NCI-H2107 (cell line): ENCODE measurements at regions not wholly inside any gene's neighbourhood (a gene's known extent, or its start where the extent isn't known, plus 50 kb on each side); places are given as distances from the start of the nearest gene placed in this dataset.

Experiments used
- DNase-seq: peaks from one replicate; lab custom pipeline; 2025; lab: John Stamatoyannopoulos, UW

DNA sequence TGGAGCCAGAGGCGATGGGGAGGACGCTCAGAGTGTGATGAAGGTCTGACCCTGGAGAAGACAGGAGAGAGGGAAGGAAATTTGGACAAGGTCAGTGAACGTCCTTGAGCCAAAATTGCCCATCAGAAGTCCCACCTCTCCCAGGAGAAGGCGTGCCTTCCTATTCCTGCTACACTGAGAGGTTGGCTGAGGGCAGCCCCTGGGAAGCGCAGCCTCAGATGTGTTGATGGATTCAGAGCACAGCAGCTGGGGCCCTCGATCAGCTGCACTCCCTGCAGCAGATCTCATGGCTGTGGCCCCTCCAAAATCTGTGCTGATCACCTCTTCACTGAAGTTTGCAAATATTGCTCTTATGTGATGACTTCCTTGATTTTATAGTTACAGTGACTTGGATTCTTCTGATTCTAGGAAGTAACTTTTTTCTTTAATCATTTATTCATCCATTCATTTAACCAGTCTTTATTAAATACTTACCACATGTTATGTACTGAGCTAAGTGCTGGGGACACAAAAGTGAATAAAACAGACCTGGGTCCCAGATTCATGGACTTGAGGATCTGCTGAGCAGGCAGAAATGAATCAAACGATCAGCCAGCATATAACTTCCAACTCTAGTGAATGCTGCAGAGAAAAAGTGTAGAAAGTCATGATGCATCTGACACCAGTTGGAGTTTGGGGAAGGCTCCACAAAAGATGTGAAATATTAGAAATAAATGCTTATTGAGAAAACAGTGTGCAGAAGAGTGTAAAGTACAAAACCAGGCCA lies 69.6 kb upstream of the ARMC2 start:
- DNase-seq, result no peak

DNA sequence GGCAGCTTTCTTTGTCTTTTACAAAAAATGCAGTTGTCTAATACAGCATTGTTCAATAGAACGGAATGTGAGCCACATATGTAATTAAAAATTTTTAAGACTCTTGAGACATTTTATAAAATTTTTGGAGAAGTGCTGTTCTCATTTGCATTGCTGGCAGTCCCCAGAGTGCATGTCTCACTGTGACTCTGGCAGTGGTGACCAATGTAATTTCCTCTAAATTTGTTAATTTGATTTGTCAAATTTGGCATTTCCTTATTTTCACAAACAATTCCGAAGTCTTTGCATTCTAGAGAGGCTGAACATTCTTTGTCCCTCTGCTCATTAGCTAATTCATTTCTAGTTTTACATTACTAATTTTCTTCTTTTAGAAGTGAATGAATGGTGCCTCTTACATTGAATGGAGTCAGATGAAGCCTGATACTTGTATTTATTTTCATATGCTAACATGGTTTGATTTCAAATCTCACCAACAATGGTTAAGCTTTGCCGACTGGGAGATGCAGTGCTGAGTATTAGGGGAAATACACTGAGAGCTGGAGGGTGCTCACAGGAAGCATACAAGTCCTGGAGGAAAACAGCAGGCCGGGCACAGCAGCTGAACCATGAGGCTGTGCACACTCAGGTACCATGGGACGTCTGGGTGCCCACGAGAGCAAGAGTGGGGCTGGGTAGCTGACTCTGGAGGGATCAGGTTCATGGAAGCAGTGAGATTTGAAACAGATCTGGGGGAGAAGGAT lies 68.5 kb upstream of the ARMC2 start:
- DNase-seq, result no peak

- DNase-seq, result no peak
These were observed 67.4 kb upstream of the ARMC2 start for GRCh38 chr6:108780784-108781183.

- no peak for DNase-seq
These were observed 66.7 kb upstream of the ARMC2 start for GRCh38 chr6:108781419-108782100.

GRCh38 chr6:108782179-108783041 lies 65.8 kb upstream of the ARMC2 start:
- DNase-seq, result peak; percentile 38

DNA sequence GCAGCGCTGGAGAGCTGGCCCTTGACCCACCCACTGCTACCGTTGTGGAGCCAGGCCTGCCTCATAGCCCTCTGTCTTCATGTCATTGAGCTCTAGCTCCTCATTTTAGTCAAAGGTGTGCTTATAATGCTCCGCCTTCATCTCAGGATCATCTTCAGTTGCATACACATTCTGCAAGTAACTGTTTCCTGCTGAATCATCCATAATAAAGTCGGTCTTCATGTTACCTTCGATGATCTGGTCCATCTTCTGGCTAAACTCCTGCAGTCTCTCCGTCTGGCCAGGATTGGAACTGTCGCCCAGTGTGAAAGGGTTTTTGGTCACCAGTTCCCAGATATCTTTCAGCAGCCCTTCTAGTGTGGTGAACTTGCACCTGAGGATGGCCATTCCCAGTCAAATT lies 62.6 kb upstream of the ARMC2 start:
- DNase-seq, result no peak

GRCh38 chr6:108788416-108788815 lies 59.8 kb upstream of the ARMC2 start:
- no peak for DNase-seq

- no peak for DNase-seq
These were observed 58.7 kb upstream of the ARMC2 start for GRCh38 chr6:108789475-108789874.

GRCh38 chr6:108791700-108792099 lies 56.5 kb upstream of the ARMC2 start:
- no peak for DNase-seq

DNA sequence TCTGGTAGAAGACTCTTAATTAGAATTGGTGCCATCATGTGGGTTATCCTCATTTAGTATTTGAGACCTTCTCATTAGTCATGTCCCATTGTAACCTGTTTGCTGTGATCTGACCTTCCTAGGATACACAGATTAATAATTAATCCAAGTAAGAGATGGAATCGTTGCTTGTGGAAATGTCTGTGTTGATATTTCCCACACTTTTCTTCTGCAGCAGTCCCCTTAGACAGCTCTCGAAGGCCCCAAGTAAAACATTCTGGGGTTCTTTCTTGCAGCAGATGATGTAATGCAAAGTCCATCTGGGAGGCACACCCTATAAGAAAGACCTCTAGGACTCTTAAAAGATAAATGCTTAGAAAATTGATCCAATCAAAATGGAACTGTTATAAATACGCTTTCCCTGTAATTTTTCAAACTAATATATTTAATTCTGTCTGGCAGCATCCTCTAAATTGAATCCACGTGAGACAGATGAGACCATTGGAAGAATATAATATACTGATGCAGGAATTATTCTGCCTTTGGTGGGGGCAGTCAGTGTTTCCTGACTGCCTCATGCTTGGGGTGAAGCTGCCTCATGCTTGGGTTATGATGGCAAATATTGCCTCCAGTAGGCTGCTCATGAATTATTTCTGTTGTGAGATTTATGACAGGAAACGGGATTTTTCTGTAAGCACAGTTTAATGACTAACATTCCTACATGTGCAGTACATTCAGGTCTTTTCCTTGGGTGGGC lies 54.5 kb upstream of the ARMC2 start:
- DNase-seq, result no peak

DNA sequence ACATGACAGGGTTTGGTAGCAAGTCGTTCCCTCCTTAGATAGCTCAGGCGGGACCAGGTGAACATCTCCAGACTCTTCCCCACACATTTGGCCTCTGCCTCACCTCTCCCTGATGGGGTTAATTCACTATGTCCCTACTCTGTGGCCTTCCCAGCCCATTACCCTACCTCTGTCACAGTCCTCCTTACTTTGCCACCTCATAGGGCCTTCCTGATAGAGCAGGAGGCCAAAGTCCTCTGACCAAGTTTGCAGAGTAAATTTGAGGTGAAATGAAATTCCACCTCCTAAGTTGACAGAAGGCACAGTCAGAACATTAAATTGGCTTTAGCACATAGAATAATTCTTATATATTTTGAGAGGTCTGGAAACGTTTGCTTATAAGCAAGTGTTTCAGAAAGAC lies 53.1 kb upstream of the ARMC2 start:
- DNase-seq, result no peak

DNA sequence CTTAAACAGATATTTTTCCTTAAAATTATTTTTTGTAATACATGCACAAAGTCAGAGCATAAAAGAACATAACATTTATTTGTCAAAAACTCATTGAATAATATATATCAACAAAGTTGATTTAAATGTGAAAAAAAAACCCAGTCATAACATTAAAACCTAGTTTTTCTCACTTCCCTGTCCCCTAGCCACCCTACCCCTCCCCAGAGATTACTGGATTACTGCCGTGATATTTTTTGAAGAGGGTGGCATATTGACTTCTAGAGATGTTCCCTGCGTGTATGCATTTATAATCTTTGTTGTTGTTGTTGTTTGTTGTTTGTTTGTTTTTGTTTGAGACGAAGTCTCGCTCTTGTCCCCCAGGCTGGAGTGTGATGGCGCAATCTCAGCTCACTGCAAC lies 52.4 kb upstream of the ARMC2 start:
- DNase-seq, result no peak

DNA sequence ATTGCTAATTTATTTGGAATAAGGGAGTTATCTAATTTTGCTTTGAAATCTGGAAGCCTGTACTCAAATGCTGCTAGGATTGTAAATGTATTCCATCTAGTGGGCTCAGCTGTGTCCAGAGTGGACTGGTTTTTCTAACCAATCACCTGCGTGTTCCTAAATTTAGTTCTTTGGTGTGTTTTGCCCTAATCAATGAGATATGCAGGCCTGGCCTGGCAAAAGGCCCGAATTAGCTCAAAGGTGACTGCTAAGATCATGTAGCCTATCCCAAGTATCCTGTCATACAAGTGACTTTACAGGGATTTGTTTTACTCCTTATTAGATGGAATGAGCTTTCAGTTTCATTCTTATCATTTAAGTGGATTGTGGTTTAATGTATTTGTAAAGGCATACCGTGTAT lies 51.3 kb upstream of the ARMC2 start:
- no peak for DNase-seq

- DNase-seq, result no peak
These were observed 50.1 kb upstream of the ARMC2 start for GRCh38 chr6:108797951-108798669.
